ENCODE measurements at regions not wholly inside any gene's neighbourhood (a gene's known extent, or its start where the extent isn't known, plus 50 kb on each side); places are given as distances from the start of the nearest gene placed in this dataset.

GRCh38 chr1:54461731-54462596, 55.8 kb upstream of the SSBP3 start:
- H3K27me3 ChIP-seq: no peaks in the 10 kb centered on the region
- H3K9me3 ChIP-seq: no peaks in the 10 kb centered on the region
- ATAC-seq: no peak
- H3K4me3 ChIP-seq: no peak overlapping the region
- TF ChIP-seq EP300 (IDR thresholded peaks at IDR 0.05) (no peak), POLR2AphosphoS5 (IDR thresholded peaks at IDR 0.05) (no peak), POLR2A (IDR thresholded peaks at IDR 0.05) (no peak)
- TF ChIP-seq, protein P1, sequence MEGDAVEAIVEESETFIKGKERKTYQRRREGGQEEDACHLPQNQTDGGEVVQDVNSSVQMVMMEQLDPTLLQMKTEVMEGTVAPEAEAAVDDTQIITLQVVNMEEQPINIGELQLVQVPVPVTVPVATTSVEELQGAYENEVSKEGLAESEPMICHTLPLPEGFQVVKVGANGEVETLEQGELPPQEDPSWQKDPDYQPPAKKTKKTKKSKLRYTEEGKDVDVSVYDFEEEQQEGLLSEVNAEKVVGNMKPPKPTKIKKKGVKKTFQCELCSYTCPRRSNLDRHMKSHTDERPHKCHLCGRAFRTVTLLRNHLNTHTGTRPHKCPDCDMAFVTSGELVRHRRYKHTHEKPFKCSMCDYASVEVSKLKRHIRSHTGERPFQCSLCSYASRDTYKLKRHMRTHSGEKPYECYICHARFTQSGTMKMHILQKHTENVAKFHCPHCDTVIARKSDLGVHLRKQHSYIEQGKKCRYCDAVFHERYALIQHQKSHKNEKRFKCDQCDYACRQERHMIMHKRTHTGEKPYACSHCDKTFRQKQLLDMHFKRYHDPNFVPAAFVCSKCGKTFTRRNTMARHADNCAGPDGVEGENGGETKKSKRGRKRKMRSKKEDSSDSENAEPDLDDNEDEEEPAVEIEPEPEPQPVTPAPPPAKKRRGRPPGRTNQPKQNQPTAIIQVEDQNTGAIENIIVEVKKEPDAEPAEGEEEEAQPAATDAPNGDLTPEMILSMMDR (IDR thresholded peaks at IDR 0.05): no peak
- H3K27ac ChIP-seq: no peak overlapping the region
- H3K36me3 ChIP-seq: no peaks in the 10 kb centered on the region
- WGBS, 2 donors (ENCODE audit: low coverage in 1 of 2): 55 to 59% methylated on average over 5 to 8 of the region's 16 CpGs
- H3K4me1 ChIP-seq: peaks cover 0 to 28% (median 9%) of the 10 kb centered on the region in 3 donors

DNA sequence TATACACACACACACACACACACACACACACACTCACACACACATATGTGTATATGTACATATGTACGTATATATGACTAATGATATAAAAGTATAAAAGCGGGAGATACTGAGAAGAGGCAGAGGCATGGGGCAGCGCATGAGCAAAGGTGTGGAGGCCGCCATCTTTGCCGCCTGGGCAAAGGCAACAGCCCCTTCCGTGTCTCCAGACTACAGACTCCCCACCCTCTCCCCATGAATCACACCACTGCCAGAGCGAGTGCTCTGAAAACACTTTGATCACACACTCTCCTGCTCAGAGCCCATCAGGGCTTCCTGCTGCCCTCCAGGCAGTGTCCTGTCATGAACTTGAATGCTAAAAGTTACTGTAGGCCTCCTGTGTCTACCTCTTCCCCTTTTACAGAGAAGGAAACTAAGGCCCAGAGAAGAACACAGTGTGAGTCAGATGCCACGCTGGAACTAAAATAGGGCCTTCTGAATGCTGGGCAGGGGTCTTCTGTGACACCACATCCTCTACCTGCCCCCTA, 54.7 kb upstream of the SSBP3 start:
- no peak for TF ChIP-seq POLR2AphosphoS5 (IDR thresholded peaks at IDR 0.05)
- TF ChIP-seq EP300 (IDR thresholded peaks at IDR 0.05): no peak
- TF ChIP-seq, protein P1 (IDR thresholded peaks at IDR 0.05): no peak
- TF ChIP-seq POLR2A (IDR thresholded peaks at IDR 0.05): no peak
- no peak for ATAC-seq
- Histone ChIP-seq H3K27me3 (no peaks in the 10 kb centered on the region), H3K9me3 (no peaks in the 10 kb centered on the region), H3K4me3 (no peak overlapping the region), H3K27ac (no peak overlapping the region), H3K36me3 (no peaks in the 10 kb centered on the region), H3K4me1 (peaks cover 0 to 28% (median 9%) of the 10 kb centered on the region in 3 donors)
- WGBS, 2 donors (ENCODE audit: low coverage in 1 of 2): 90% methylated on average over 7 of the region's 8 CpGs; no CpG with 5 or more reads in 1 of the 2 donors

DNA sequence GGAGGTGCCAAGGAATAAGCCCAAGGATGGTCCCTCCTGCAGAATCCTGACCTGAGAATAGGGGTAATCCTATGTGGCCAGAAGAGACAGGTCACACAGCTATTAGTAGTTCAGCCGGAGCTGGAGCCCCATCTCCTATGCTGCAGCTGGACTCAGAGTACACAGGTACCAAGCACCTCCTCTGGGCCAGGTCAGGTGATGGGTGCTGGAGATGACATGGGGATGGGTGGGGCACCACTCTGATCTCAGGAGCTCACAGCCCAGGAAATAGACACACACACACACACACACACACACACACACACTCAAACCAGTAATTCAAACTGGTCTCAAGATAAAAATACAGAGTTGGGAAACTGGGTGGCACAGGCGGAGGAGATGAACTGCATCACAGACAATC, 54.2 kb upstream of the SSBP3 start:
- no peak for ATAC-seq

DNA sequence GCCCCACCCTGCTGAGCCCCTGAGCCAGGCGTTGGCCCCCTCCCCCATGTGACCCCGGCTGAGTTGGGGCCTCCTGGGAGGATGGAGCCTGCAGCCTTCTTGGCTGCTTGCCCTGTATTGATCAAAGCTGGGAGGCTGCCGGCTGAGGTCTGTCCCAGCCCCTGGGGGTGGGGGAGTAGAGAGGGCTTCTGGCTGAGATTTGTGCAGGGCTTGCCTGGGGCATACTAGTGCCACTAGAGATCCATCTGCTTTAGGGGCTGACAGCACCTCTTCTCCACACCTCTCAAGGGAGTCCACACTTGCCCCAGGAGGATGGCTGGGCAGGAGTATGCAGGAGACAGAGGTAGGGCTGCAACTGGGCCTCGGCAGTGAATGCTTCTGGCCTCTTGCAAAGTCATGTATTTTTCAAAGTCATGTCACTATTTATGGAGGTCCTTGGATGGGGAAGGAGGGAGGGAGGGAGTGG, 53.6 kb upstream of the SSBP3 start:
- TF ChIP-seq POLR2AphosphoS5 (IDR thresholded peaks at IDR 0.05) (no peak), EP300 (IDR thresholded peaks at IDR 0.05) (no peak), POLR2A (IDR thresholded peaks at IDR 0.05) (no peak)
- TF ChIP-seq, protein P1 (IDR thresholded peaks at IDR 0.05): no peak
- no CpG with 5 or more reads among the region's 4 CpGs for WGBS, 2 donors (ENCODE audit: low coverage in 1 of 2)
- no peak for ATAC-seq

More for the DNA sequence above, 54.2 kb upstream of the SSBP3 start:
- WGBS, 2 donors (ENCODE audit: low coverage in 1 of 2): 90% methylated on average over 2 of the region's 2 CpGs; no CpG with 5 or more reads in 1 of the 2 donors
- H3K27ac ChIP-seq: no peak overlapping the region
- TF ChIP-seq POLR2AphosphoS5 (IDR thresholded peaks at IDR 0.05): no peak
- TF ChIP-seq POLR2A (IDR thresholded peaks at IDR 0.05): no peak
- TF ChIP-seq, protein P1 (IDR thresholded peaks at IDR 0.05): no peak
- no peak for TF ChIP-seq EP300 (IDR thresholded peaks at IDR 0.05)
- no peaks in the 10 kb centered on the region for H3K27me3 ChIP-seq
- H3K4me3 ChIP-seq: no peak overlapping the region
- H3K4me1 ChIP-seq: peaks cover 0 to 24% (median 7%) of the 10 kb centered on the region in 3 donors
- no peaks in the 10 kb centered on the region for H3K36me3 ChIP-seq
- no peaks in the 10 kb centered on the region for H3K9me3 ChIP-seq

More for the DNA sequence above, 53.6 kb upstream of the SSBP3 start:
- no peaks in the 10 kb centered on the region for H3K36me3 ChIP-seq
- no peaks in the 10 kb centered on the region for H3K27me3 ChIP-seq
- H3K4me1 ChIP-seq: peaks cover 0 to 18% (median under 1%) of the 10 kb centered on the region in 3 donors
- no peak overlapping the region for H3K4me3 ChIP-seq
- no peaks in the 10 kb centered on the region for H3K9me3 ChIP-seq
- no peak overlapping the region for H3K27ac ChIP-seq
